B cell (primary cell): ENCODE measurements at regions not wholly inside any gene's neighbourhood (a gene's known extent, or its start where the extent isn't known, plus 50 kb on each side); places are given as distances from the start of the nearest gene placed in this dataset.

Experiments used
- ATAC-seq: fragments of 200-7000 bp; cut with Tn5 transposase; one replicate; pipeline ENCODE4 v1.10.0; 2021; ENCODE audit warnings: low read depth, mild to moderate bottlenecking, moderate number of reproducible peaks, moderate library complexity
- CTCF ChIA-PET: fragments of 350-600 bp; sonication (Branson Sonifier 250); formaldehyde crosslinking; loops from one replicate; lab custom pipeline; 2021; ENCODE audit warnings: antibody characterized with exemption, inconsistent platforms; lab: Charles Lee
- POLR2A ChIA-PET: fragments of 350-600 bp; sonication (Branson Sonifier 250); formaldehyde crosslinking; loops from one replicate; lab custom pipeline; 2021; ENCODE audit warnings: antibody characterized with exemption; lab: Charles Lee
- DNase-seq: peaks from one replicate; pipeline ENCODE4 v3.0.0; 2013
- H2AFZ ChIP-seq: 2 replicates; pipeline ENCODE4 v1.6.1; 2012; ENCODE audit warnings: mild to moderate bottlenecking, low read depth, low read length; ENCODE audit not compliant: insufficient read depth, poor library complexity, severe bottlenecking
- H3K27ac ChIP-seq, 2 donors: 1 replicate in 1 of 2; 2 replicates in 1 of 2; pipeline ENCODE4 v1.5.1; 2012 to 2013; ENCODE audit warnings: low read length in 2 of 2, mild to moderate bottlenecking in 2 of 2, moderate library complexity in 1 of 2
- H3K27me3 ChIP-seq, 4 experiments: fragments of 200-600 bp in 1 of 4; sonication (generic) in 1 of 4; replicated peaks in 1 of 4; 1 replicate in 2 of 4; 2 replicates in 2 of 4; pipeline versions ENCODE4 v1.6.1 to v1.7.0; 2013 to 2016; ENCODE audit warnings: low read length in 3 of 4, mild to moderate bottlenecking in 2 of 4, mixed read lengths in 1 of 4, moderate library complexity in 1 of 4; ENCODE audit not compliant: insufficient read depth in 4 of 4, control insufficient read depth in 3 of 4; ENCODE audit errors: control extremely low read depth in 1 of 4
- H3K36me3 ChIP-seq, 2 experiments: replicated peaks in 1 of 2; 1 replicate in 1 of 2; 2 replicates in 1 of 2; pipeline versions ENCODE4 v1.6.1 to v1.7.1; 2013; ENCODE audit warnings: low read length in 1 of 2; ENCODE audit not compliant: insufficient read depth in 2 of 2, control insufficient read depth in 1 of 2; ENCODE audit errors: control extremely low read depth in 1 of 2, extremely low read depth in 1 of 2
- H3K4me1 ChIP-seq, 2 donors: fragments of 200-600 bp in 1 of 2; sonication (generic) in 1 of 2; 1 replicate in 1 of 2; 2 replicates in 1 of 2; pipeline versions ENCODE4 v1.5.1 to v1.6.1; 2013 to 2017; ENCODE audit warnings: low read length in 2 of 2; ENCODE audit not compliant: control insufficient read depth in 2 of 2, insufficient read depth in 2 of 2
- H3K4me2 ChIP-seq: replicated peaks from 2 replicates; pipeline ENCODE3; 2012; ENCODE audit warnings: mild to moderate bottlenecking, low read depth, low read length; ENCODE audit not compliant: poor library complexity, severe bottlenecking
- H3K4me3 ChIP-seq, 5 experiments: fragments of 200-600 bp in 1 of 5; sonication (generic) in 1 of 5; 1 replicate in 3 of 5; 2 replicates in 2 of 5; pipeline versions ENCODE4 v1.5.1 to v1.7.0; 2011 to 2016; ENCODE audit warnings: low read length in 4 of 5, mild to moderate bottlenecking in 4 of 5, low read depth in 2 of 5, control low read depth in 1 of 5, moderate library complexity in 1 of 5; ENCODE audit not compliant: insufficient read depth in 1 of 5; ENCODE audit errors: control extremely low read depth in 1 of 5, extremely low read depth in 1 of 5
- H3K79me2 ChIP-seq: fragments of 200-600 bp; sonication (generic); one replicate; pipeline ENCODE4 v1.6.0; 2016; ENCODE audit warnings: low read length; ENCODE audit not compliant: control insufficient read depth, insufficient read depth
- H3K9ac ChIP-seq: fragments of 200-600 bp; sonication (generic); 2 replicates; pipeline ENCODE4 v1.6.1; 2017; ENCODE audit warnings: mild to moderate bottlenecking, low read length, moderate library complexity
- H3K9me3 ChIP-seq, 3 donors: one replicate each; pipeline versions ENCODE4 v1.6.1 to v1.7.1; 2013; ENCODE audit warnings: low read length in 2 of 3; ENCODE audit not compliant: control insufficient read depth in 2 of 3, insufficient read depth in 1 of 3; ENCODE audit errors: control extremely low read depth in 1 of 3
- H4K20me1 ChIP-seq: 2 replicates; pipeline ENCODE4 v1.6.0; 2012; ENCODE audit warnings: mild to moderate bottlenecking, low read length; ENCODE audit not compliant: insufficient read depth, control insufficient read depth, poor library complexity, severe bottlenecking
- H3K27ac Mint-ChIP-seq: one replicate; pipeline ENCODE4 v1.8.0; 2021; ENCODE audit warnings: mixed read lengths
- H3K27me3 Mint-ChIP-seq: one replicate; pipeline ENCODE4 v1.8.0; 2021; ENCODE audit warnings: mixed read lengths
- H3K4me1 Mint-ChIP-seq: one replicate; pipeline ENCODE4 v1.8.0; 2021; ENCODE audit warnings: mixed read lengths
- H3K4me3 Mint-ChIP-seq: one replicate; pipeline ENCODE4 v1.8.0; 2021; ENCODE audit warnings: mixed read lengths
- H3K9me3 Mint-ChIP-seq: one replicate; pipeline ENCODE4 v1.8.0; 2022; ENCODE audit warnings: mixed read lengths; ENCODE audit not compliant: insufficient read depth
- CTCF ChIP-seq: fragments of 200-600 bp; IDR thresholded peaks from one replicate; pipeline ENCODE4 v1.8.0; 2022; ENCODE audit warnings: antibody characterized with exemption, mild to moderate bottlenecking
- EZH2 ChIP-seq: IDR thresholded peaks from 2 replicates; pipeline ENCODE4 v1.6.1; 2012; ENCODE audit warnings: borderline replicate concordance, low read depth, mild to moderate bottlenecking, moderate library complexity, low read length; ENCODE audit not compliant: insufficient read depth, poor library complexity, severe bottlenecking
- WGBS: methylation state at CpG from one replicate; pipeline ENCODE4 v1.1.5; 2013; ENCODE audit warnings: missing lambda C conversion rate; ENCODE audit not compliant: insufficient coverage; 5-methylcytosine and 5-hydroxymethylcytosine counted together
- intact Hi-C: fragments of 100-400 bp; cut with micrococcal nuclease; formaldehyde crosslinking; loops from one replicate; pipeline ENCODE4 v1.10.0; 2022

GRCh38 chr6:8335381-8335780 lies 100.0 kb downstream of the SLC35B3 start:
- H3K27ac Mint-ChIP-seq = no peak overlapping the region
- no peak for TF ChIP-seq CTCF
- no peak for TF ChIP-seq EZH2
- no peak for DNase-seq
- intact Hi-C loops = no loop called here
- Histone ChIP-seq H3K4me1 (no peaks in the 10 kb centered on the region), H3K9ac (no peak overlapping the region), H3K79me2 (no peaks in the 10 kb centered on the region), H3K4me2 (no peak overlapping the region), H3K36me3 (no peaks in the 10 kb centered on the region), H3K27me3 (peaks cover 0 to 4% (median 2%) of the 10 kb centered on the region in 4 experiments), H4K20me1 (no peaks in the 10 kb centered on the region), H3K9me3 (no peaks in the 10 kb centered on the region), H3K27ac (no peak overlapping the region), H3K4me3 (no peak overlapping the region), H2AFZ (no peak overlapping the region)
- H3K4me1 Mint-ChIP-seq = no peaks in the 10 kb centered on the region
- H3K4me3 Mint-ChIP-seq = no peak overlapping the region
- H3K27me3 Mint-ChIP-seq = peaks cover 3% of the 10 kb centered on the region
- POLR2A ChIA-PET = no interaction called here
- CTCF ChIA-PET = interaction anchor here (0.6 kb wide), 1 partner anchor 885 kb away, joined by 3 read pairs; no protein-coding TSS in a partner anchor
- no peak for ATAC-seq
- H3K9me3 Mint-ChIP-seq = no peaks in the 10 kb centered on the region
- no CpG with 5 or more reads among the region's 1 CpG for WGBS

- Histone ChIP-seq H3K79me2 (no peaks in the 10 kb centered on the region), H3K36me3 (no peaks in the 10 kb centered on the region), H3K4me2 (no peak overlapping the region), H2AFZ (no peak overlapping the region), H3K27me3 (peaks cover 0 to 3% (median 0%) of the 10 kb centered on the region in 4 experiments), H3K4me3 (no peak overlapping the region), H4K20me1 (no peaks in the 10 kb centered on the region), H3K4me1 (no peaks in the 10 kb centered on the region), H3K9ac (no peak overlapping the region), H3K9me3 (no peaks in the 10 kb centered on the region), H3K27ac (no peak overlapping the region)
- DNase-seq (no peak), ATAC-seq (no peak)
- Mint-ChIP-seq H3K4me3 (no peak overlapping the region), H3K4me1 (no peaks in the 10 kb centered on the region), H3K27me3 (no peaks in the 10 kb centered on the region), H3K27ac (no peak overlapping the region), H3K9me3 (no peaks in the 10 kb centered on the region)
- 86% methylated on average over 2 of the region's 5 CpGs for WGBS
- TF ChIP-seq CTCF = no peak
- TF ChIP-seq EZH2 = no peak
- CTCF ChIA-PET = no interaction called here
- intact Hi-C loops = no loop called here
- POLR2A ChIA-PET = no interaction called here
These were observed 101.2 kb downstream of the SLC35B3 start for GRCh38 chr6:8334113-8334512.
